ENCODE measurements at regions not wholly inside any gene's neighbourhood (a gene's known extent, or its start where the extent isn't known, plus 50 kb on each side); places are given as distances from the start of the nearest gene placed in this dataset.

DNA sequence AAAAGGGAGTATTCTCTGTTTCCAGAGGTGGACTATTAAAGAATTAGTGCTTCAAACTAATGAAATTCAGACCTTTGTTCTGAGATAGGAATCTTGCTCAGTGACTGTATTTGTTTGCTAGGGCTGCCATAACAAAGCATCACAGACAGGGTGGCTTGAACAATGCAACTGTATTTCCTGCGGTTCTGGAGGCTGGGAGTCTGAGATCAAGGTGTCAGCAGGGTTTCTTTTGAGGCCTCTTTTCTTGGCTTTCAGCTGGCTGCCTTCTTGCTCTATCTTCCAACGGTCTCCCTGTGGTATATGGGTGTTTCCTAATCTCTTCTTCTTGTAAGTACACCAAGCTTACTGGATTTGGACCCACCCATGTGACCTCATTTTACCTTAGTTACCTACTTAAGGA, 264.6 kb upstream of the PROX1 start:
- DNase-seq (ENCODE audit: low read depth) = no peak

DNA sequence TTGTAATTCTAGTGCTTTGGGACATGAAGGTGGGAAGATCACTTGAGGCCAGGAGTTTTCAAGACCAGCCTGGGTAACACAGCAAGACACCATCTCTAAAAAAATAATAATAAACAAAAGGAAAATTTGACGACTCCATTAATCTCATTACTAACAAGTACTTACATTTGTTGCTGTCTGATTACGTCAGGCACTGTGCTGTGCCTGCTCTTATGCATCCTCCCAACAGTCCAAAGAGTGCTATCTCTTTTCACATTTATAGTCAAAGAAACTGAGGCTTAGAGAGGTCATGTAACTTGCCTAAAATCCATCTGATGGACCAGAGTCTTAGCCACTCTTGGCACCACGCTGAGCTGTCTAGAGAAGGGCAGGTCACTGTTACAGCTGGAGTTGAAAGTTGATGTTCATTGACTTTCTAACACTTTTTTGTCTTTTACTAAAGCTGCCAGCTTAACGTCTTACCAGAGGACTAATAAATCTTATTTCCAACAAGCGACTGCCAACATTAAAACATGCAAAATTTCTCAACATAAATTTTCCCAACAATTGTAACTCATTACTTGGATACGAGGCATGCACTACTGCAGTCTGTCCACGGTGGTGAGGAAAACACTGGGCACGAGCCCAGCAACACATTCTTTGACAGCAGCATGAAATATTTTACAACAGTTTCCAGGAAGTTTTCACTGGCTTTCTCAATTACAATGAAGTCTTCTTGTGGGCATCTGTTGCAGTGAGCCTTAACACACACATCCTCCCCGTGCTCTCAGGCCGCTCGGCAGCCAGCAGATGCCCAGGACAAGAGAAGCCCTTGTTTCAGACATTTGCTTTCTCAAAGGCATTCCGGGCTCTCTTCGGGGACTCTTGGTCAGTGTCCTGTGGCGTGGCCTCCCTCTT, 262.9 kb upstream of the PROX1 start:
- peak; percentile 10 for DNase-seq (ENCODE audit: low read depth)

DNA sequence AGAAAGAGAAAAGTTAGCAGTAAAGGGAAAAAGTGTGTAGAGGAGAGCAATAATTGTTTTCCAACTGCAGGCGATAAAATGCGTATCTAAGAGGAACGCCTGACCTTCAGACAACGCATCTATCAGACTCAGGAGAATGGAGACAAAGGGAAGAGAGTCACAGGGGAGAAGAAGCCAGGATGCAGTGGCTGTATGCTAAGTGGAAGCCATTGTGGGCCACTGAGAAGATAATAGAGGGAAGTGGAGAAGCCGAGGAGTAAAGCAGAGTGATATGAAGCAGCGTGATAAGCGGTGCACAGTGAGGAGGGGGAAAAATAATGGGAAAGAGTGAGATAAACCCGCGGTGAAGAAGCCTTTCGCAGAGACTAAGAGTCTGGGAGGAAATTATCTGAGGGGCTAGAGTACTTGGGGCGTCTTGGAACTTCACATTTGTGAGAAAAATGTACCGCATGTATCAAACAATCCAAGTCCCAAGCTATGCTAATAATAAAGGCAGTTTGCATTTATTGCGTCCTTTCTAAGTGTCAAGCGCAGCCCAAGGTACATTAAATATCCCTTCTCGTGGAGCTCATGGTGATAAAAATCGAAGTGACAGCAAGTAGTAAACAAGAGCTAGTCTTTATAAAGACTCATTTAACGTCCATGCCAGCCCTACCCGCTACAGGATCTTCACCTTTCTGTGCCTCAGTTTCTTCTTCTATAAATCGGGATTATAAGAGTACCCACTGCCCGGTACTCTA, 259.8 kb upstream of the PROX1 start:
- DNase-seq (ENCODE audit: low read depth) = no peak

DNA sequence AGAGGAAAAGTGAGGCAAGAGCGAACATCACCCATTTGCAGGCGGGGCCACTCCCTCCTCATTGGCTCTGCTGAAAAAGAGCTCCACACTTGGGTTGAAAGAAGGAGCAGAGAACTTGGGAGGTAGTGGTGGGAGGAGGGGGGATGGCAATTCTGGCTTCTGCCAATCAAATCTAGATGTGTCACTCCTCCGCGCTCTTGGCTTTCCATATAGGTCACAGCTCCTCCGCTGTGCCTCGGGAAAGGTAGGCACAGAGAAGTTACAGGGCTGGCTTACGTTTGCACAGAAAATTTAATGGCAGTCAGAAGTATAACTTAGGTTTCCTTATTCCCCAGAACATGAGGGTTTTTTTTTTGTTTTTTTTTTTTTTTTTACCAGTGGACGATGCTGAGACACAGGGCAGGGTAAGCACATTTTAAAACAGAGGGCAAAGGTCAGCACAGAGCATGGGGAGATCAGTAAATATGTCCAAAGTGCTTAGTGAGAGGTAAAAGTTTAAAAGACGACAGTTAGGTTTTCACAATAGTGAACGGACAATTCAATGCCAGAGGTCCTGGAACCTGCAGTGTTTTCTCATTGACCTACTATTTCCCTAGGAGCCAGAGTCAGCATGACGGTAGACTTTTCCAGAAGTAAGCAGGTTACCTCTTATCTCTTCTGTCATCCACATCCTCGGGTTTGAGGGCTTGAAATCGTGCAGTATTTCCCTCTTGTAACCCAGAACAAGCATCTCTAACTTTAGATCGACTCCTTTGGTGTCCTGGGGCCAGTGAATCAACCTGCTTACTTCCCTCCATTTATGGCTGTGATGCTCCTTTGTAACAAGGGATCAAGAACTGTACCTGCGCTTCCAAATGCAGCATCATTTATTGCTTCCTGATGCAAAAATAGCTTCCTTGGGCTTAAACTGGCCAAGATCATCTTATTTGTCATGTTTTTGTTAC, 258.9 kb upstream of the PROX1 start:
- no peak for DNase-seq (ENCODE audit: low read depth)

DNA sequence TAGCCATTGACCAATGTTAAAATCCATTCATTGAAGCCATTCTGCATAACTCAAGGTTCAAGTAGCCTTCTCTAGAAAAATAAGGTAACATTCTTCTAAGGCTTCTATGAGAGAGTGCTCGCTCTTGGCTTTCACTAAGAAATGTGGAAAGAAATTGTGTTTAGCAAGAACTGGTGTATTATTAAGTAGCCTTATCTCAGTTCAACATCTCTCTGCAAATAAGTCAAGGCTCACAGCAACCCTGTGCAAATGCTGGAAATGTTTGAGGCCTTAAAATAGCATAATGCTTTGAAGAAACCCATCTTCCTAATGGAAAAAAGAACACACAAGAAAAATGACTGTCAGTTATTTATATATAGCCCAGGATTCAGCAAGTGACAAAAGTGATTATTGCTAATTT, 254.1 kb upstream of the PROX1 start:
- DNase-seq (ENCODE audit: low read depth) = no peak

DNA sequence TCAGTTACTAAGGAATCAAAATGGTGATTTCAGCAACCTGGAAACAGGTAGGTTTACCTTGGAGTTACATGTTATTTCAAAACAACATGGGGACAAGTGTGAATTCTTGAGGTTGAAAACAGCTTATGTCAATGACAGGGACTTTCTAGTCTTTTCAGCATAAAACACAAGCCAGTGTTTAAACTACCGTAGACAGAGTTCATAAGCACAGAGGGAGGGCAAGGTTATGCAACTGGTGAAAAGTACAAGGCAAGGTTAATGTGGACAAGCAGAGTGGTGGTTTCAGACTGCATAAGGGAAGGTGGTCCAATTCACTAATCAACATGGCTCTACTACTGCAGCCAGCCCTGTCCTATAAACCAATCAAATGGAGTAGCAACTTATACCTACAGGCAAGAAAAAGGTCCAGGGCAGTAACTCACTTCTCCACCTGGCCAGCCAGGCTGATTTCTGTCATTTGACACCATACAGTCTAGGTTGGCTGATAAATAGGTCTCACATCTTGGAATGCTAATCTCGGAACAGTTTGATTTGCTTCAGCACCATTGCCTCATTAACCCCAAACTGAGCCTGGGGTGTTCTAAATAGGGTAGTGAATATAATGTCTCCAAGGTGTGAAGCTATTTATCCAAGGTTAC, 250.3 kb upstream of the PROX1 start:
- no peak for DNase-seq (ENCODE audit: low read depth)

DNA sequence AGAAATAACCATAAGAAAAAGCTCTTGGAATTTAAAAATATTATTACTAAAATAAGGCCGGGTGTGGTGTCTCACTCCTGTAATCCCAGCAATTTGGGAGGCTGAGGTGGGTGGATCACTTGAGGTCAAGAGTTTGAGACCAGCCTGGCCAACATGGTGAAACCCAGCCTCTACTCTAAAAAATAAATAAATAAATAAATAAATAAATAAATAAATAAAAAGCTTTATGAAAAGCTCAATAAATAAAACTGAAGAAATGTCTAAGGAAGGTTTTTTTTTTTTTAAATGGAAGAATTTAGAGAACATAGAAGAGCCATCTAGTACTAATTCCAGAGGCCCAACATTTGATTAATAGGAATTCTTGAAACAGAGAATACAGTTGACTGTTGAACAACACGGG, 249.1 kb upstream of the PROX1 start:
- no peak for DNase-seq (ENCODE audit: low read depth)

DNA sequence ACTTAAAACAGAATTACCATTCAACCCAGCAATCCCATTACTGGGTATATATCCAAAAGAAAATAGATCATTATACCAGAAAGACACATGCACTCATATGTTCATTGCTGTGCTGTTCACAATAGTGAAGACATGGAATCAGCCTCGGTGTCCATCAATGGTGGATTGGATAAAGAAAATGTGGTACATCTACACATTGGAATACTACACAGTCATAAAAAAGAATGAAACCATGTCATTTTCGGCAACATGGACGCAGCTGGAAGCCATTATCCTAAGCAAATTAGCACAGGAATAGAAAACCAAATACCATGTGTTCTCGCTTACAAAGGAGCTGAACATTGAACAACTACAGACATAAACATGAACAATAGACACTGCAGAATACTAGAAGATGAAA, 244.8 kb upstream of the PROX1 start:
- no peak for DNase-seq (ENCODE audit: low read depth)

DNA sequence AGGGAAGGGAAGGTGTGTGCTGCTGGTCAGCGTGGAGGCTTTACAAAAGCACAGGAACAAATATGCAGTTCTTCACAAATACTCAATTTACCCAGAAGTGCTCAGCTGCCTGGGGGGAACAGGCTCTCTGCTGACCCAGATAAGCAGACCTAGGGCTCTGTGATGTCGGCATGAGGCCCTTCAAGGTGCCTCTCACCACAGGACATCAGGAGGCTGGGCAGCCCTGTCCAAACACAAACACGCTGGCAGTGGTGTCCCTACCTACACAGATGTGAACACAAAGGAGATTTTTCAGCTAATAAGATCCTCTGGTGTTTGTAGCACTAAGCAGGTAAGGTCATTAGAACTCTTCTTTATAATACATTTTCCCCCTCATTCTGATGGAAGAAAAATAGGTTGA, 243.0 kb upstream of the PROX1 start:
- no peak for DNase-seq (ENCODE audit: low read depth)

DNA sequence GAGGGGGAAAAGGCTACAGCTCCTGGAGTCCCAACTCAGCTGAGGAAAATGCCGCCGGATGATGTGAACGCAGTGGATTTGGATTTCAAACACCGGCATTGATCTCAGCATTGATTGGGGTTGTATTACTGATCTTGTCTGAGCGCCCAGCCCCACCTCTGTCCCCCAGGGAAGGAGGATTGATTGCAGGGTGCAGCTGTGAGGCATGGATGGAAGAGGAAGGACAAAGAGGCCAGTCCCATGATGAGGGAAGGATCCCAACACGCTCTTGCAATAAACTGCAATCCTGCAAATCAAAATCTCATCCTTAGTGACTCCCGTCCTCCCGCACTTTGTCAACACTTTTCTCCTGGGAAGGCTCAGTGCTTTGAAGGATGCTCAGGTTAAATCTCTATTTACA, 242.3 kb upstream of the PROX1 start:
- DNase-seq (ENCODE audit: low read depth) = no peak

DNA sequence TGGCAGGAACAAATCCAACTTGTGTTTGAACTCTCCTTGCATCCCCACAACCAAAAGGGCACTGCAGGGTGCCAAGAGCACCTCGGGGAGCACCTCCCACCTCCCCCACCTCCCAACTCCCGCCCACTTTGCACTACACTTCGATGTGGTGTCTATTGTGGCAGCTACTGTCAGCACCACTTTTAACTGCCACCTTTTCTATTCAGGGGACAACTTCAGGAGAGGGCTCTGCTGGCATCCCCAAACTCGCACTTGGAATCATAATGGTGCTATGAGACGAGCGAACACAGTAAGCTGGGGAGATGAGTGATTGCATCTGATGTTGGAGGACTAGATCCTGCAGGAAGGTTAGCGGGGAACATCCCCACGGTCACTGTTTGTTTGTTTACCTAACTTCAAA, 238.2 kb upstream of the PROX1 start:
- no peak for DNase-seq (ENCODE audit: low read depth)

DNA sequence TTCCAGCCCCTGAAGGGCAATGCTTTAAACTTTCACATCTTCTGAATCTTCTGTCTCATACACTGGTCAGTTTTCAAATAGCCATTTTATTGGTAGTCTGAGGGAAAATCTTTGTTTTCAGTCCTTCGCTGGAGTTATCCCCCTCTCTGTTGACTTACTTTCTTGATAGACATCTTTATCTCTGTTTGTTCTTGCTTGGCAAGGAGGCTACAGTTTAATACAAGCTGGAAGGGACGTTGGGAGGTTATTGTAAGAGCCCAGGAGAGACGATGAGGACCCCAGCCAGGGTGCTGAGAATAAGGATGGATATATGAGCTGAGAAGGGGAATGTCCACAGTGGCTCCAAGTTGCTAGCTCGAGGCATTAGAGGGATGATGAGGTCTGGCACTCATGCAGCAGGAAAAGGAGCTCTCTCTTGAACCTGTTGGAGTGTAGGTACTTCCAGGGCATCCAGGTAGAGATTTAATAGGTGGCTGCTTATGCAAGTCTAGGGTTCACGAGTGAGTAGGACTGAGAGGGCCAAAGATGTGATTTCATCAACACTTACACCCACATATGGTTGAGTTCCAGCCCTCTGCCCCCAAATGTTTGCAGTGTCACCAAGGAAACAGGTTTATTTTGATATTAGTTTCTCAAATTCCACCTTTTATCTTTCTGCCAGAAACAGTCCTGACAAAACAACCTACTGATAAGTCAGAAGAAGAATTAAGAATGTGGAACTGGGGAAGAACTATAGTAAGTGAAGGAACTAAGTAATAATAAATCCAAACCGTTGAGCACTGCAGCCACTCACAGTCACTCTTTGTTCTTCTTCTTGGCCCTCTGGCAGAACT, 237.3 kb upstream of the PROX1 start:
- DNase-seq (ENCODE audit: low read depth) = no peak

DNA sequence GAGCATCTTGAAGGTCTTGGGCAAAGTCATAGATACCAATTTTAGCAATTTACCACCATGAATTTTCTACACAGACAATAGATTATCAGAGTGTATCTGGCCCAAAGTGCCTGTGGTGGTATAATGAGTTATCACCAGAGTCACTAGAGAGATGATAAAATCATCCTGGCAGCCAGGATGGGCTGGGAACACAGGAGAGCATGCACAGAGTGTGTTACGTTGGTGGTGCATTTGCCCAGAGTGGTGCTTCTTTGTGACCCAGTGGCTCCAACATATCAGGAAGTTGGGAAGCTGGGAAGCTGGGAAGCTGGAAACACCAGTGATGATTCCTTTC, 236.7 kb upstream of the PROX1 start:
- DNase-seq (ENCODE audit: low read depth) = no peak

DNA sequence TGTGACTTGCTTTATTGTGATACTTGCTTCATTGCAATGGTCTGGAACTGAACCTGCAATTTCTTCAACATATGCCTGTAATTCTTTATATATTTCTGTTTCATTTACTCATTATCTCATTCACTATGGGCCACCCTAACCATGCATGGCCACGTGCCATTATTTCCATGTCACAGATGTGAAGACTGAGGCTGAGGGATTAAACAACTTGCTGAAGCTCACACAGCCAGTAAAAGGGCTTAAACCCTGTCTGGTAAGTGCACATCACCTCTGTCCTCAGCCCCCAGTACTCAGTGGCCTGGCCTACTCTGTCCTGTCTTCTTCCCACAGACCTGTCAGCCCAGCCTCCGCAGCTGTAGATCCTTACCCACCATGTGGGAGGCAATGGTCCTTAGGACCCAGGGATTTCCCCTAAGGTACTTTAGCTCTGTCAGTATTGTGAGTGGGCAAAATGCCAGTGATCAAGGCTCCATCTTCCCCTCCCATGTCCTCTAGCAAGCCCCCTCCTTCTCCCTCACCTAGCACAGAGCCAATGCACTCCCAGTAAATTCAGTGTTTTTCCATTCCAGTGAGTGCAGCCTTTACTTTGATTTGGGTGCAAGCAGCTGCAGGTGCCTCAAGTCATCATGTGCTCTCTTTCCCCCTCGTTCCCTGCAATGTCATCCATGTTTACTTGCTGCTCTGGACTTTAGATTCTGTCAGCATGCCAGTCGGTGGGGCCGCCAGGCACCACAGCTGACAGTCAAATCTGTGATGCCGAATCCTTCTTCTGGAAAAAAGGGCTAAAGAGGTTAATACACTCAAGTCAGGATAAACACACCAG, 228.2 kb upstream of the PROX1 start:
- no peak for DNase-seq (ENCODE audit: low read depth)

DNA sequence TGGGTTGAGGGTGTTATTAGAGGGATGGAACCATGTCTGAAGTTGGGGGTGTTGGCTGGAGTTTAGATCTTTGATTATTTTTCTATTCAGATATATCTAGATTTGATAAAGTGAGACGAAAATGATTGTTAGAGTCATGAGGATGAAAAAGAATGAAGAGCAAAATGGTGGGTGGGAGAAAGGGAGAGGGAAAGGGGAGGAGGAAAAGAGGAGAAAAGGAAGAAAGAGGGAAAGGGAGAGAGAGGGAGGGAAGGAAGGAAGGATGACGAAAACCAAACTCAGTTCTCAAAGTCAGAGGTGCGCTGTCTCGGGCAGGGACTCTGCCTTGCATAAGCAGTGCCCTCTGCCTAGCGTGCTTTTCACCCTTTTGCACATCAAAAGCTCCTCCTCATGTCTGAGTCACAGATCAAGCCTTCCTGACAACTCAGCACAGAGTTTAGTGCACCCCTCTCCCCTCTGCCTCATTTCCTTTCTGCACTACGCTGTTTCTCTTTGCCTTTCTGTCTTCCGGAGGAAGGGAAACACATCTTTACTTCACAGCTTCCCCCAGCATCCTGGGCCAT, 225.8 kb upstream of the PROX1 start:
- DNase-seq (ENCODE audit: low read depth) = peak; percentile 24

DNA sequence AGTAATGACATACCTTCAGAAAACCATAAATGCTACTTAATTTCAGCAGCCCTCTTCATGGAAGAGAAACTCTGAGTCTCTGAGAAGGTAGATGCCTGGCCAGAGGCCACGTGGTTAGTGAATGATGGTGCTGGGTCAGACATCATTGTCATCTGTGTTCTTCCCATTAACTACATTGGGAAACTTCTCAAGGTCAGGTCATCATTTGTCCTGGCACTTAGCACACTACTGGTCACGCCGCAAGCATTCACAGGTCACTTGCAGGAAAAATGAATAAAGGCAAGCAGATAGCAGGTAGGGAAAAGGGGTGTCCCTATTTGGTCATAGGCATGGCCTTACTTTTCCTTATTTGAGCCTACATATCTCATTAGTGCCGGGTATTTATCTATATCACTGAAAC, 220.1 kb upstream of the PROX1 start:
- no peak for DNase-seq (ENCODE audit: low read depth)

DNA sequence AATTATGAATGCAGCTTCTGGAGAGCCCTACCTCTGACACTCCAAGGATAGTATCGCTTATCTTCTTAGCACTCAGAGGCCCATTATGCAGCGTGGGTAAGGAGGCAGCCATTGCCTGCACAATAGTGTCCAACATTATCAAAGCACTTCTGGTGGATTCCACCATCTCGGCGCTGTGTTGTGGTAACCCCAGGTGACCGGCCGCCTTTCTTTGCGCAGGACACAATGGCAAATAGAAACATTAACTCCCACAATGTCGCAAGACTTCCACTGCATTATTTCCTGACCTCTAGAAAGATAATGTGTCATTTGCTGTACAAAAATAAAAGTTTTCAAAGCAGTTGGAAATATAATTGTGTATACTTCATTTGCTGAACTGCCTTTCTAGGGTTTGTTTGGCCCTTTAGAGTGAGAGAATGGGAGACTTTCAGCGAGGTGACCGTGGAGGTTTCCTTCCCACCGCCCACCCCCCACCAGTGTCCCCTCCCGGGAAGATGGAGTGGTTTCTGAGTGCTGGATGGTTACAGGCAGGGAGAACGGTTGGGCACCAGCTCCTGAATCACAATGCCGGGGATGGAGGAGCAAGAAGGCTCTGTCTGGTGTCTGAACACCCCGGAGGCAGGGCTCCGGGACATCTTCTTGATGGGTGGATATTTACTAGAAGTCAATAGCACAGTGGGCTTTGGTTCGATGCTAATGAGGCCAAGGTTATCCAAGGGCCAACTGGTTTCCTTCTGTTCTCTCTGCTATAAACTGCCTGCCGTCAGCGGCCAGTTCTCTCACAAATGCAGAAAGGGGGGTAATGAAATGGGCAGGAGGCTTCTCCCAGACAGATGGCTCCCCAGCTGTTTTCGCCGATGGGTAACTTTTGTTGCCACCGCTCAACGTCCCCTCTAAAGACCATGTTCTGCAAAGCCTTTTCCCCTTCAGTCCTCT, 215.4 kb upstream of the PROX1 start:
- no peak for DNase-seq (ENCODE audit: low read depth)

DNA sequence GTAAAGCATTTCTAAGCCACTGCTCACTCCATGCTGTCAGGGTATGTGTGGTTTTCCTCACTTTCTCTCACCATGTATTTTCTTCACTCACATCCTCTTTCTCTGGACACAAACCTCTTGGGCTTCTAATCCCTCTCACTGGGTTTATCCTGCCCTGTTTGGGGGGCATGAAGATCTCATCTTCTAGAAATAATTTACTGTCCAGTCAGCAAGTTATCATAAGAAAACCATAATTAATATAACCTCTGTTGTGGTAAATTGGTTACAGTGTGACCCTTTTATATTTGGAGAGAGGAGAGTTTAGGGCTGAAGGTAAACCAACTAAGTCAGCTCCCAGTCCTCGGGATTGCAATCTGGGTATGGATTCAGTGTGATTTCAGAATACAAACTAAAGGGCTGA, 213.8 kb upstream of the PROX1 start:
- no peak for DNase-seq (ENCODE audit: low read depth)

DNA sequence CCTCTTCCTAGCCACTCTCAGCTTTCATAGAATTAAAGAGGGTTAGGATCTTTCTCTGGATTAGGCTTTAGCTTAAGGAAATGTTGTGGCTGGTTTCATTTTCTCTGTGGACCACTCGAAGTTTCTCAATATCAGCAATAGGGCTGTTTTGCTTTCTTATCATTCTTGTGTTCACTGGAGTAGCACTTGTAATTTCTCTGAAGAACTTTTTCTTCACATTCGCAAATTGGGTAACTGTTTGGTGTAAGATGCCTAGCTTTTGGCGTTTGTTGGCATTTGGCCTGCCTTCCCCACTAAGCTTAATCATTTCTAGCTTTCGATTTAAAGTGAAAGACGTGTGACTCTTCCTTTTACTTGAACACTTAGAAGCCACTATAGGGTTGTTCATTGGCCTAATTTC, 210.8 kb upstream of the PROX1 start:
- DNase-seq (ENCODE audit: low read depth) = no peak
